Lower leg skin (tissue), 4 donors: ENCODE measurements at regions not wholly inside any gene's neighbourhood (a gene's known extent, or its start where the extent isn't known, plus 50 kb on each side); places are given as distances from the start of the nearest gene placed in this dataset.
"Not testable (repeated sequence)": the region's sequence is repeated elsewhere in the genome, so short reads cannot be mapped to it uniquely, and the experiment has no call there.

Source experiments
- DNase-seq, 2 donors: peaks; one replicate each; pipeline ENCODE4 v3.0.0-alpha.2; 2019; ENCODE audit warnings: low spot score in 2 of 2
- H3K4me3 ChIP-seq: fragments of 200-600 bp; sonication (generic); 2 replicates; pipeline ENCODE4 v1.5.1; 2017; ENCODE audit warnings: mild to moderate bottlenecking, low read depth; ENCODE audit not compliant: poor library complexity, severe bottlenecking
- POLR2A ChIP-seq, 2 donors: fragments of 450-650 bp; IDR thresholded peaks; one replicate each; pipeline ENCODE4 v1.6.1; 2016 to 2017; ENCODE audit warnings: antibody characterized with exemption in 2 of 2, mild to moderate bottlenecking in 1 of 2, moderate library complexity in 1 of 2
- WGBS, 2 donors: methylation state at CpG; one replicate each; pipeline ENCODE4 v1.1.5; 2018; 5-methylcytosine and 5-hydroxymethylcytosine counted together
- intact Hi-C: fragments of 100-400 bp; cut with DNase I; formaldehyde crosslinking; loops from one replicate; pipeline ENCODE4 v1.15.0; 2023; ENCODE audit warnings: low total_unique reads
- TF ChIP-seq, protein P1 (sequence below), 3 donors: fragments of 450-650 bp; IDR thresholded peaks; one replicate each; pipeline ENCODE4 v1.5.1; 2016; ENCODE audit warnings: antibody characterized with exemption in 3 of 3, mild to moderate bottlenecking in 3 of 3, moderate library complexity in 2 of 3

DNA sequence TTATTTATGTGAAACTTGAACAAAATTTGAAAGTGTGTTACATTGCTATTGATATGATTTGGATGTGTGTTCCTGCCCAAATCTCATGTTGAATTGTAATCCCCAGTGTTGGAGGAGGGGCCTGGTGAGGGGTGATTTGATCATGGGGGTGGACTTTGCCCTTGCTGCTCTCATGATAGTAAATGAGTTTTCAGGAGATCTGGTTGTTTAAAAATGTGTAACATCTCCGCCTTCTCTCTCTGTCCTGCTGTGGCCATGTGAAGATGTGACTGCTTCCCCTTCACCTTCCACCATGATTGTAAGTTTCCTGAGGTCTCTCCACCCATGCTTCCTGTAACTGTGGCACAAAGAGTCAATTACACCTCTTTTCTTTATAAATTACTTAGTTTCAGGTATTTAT is 1731.0 kb downstream of the SLITRK5 start:
- WGBS, 2 donors = 83 to 96% methylated on average over 1 of the region's 1 CpG
- H3K4me3 ChIP-seq = no peak overlapping the region
- DNase-seq = no peak
- TF ChIP-seq, protein P1, sequence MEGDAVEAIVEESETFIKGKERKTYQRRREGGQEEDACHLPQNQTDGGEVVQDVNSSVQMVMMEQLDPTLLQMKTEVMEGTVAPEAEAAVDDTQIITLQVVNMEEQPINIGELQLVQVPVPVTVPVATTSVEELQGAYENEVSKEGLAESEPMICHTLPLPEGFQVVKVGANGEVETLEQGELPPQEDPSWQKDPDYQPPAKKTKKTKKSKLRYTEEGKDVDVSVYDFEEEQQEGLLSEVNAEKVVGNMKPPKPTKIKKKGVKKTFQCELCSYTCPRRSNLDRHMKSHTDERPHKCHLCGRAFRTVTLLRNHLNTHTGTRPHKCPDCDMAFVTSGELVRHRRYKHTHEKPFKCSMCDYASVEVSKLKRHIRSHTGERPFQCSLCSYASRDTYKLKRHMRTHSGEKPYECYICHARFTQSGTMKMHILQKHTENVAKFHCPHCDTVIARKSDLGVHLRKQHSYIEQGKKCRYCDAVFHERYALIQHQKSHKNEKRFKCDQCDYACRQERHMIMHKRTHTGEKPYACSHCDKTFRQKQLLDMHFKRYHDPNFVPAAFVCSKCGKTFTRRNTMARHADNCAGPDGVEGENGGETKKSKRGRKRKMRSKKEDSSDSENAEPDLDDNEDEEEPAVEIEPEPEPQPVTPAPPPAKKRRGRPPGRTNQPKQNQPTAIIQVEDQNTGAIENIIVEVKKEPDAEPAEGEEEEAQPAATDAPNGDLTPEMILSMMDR (IDR thresholded peaks at IDR 0.05) = no peak
- no peak for TF ChIP-seq POLR2A (IDR thresholded peaks at IDR 0.05)
- intact Hi-C loops = no loop called here

DNA sequence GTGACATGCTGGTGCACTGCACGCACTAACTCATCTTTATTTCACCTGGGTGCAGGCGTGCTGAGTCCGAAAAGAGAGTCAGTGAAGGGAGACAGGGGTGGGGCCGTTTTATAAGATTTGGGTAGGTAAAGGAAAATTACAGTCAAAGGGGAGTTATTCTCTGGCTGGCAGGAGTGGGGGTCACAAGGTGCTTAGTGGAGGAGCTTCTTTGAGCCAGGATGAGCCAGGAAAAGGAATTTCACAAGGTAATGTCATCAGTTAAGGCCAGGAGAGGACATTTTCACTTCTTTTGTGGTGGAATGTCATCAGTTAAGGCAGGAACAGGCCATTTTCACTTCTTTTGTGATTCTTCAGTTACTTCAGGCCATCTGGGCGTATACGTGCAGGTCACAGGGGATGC is 1734.9 kb downstream of the SLITRK5 start:
- intact Hi-C loops, H3K4me3 ChIP-seq, DNase-seq: not testable (repeated sequence)
- WGBS, 2 donors = 90% methylated on average over 6 of the region's 6 CpGs

DNA sequence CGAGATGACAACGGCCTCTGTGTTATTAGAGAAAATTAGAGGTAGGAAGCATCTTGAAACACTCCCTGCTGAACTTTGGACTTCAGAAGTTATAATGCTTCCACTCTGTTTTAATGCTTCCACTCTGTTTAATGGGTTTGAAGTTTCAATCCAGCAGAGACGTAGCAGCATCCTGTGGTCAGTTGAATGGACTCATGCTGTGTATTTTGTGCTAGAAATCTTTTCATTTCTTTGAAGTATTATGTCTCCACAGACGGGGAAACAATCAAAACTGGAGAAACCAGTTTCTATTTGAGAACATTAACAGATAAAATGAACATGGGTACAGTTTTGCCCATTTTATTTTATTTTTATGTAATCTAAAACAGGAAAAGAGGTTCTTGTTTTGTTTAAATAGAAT is 1736.2 kb downstream of the SLITRK5 start:
- no peak for DNase-seq
- TF ChIP-seq POLR2A (IDR thresholded peaks at IDR 0.05) = no peak
- TF ChIP-seq, protein P1 (IDR thresholded peaks at IDR 0.05) = no peak
- intact Hi-C loops = no loop called here
- no peak overlapping the region for H3K4me3 ChIP-seq
- WGBS, 2 donors = 50 to 52% methylated on average over 4 of the region's 4 CpGs

DNA sequence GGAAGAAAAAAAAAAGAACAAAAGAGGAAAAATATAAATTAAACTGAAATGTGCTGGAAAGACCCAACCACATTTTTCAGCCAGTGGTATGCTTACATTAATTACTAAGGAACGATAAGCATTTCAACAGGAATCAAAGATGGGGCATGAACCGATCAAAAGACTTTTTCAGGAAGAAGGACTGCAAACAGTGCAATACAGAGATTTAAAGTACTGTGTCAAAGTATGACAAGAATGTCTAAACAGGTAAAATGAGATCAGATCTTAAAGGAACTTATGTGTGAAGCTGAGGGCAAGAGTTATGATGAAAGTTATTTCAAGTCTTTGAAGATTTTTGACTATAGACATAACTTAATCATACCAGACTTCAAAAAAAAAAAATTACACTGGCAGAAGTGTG is 1761.8 kb downstream of the SLITRK5 start:
- TF ChIP-seq, protein P1 (IDR thresholded peaks at IDR 0.05) = no peak
- TF ChIP-seq POLR2A (IDR thresholded peaks at IDR 0.05) = no peak
- DNase-seq = no peak
- 34 to 41% methylated on average over 2 of the region's 2 CpGs for WGBS, 2 donors
- intact Hi-C loops = no loop called here
- H3K4me3 ChIP-seq = no peak overlapping the region

DNA sequence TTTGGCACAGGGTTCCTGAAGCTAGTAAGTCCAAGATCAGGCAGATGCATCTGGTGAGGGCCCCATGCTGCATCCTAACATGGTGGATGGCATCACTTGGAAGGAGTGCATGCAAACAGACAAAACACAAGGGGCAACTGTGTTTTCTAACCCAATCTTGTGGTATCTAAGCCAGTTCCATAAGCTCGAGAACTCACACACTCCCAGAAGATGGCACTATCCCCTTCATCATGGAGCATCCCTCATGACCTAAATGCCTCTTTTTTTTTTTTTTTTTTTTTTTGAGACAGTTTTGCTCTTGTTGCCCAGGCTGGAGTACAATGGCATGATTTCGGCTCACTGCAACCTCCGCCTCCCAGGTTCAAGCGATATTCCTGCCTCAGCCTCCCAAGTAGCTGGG is 1763.5 kb downstream of the SLITRK5 start:
- not testable (repeated sequence) for DNase-seq
- 89 to 93% methylated on average over 4 of the region's 4 CpGs for WGBS, 2 donors

DNA sequence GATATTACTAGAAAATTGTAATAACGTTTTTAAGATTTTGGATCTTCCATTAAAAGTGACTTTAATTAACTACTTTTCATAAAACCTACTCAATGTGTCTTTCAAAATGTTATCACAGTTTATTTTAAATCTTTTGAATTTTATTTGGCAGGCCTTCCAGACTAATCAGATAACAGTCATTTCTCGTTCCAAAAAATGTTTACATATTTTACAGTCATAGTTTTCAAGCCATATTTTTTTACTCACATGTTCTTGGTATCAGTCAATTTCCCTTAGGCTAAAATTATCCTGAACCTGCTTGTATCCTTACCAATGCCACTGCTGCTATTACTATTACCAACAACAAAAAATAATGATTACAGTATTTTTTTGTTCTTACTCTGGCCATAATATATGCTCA is 1783.5 kb downstream of the SLITRK5 start:
- WGBS, 2 donors = 31 to 41% methylated on average over 2 of the region's 2 CpGs
- H3K4me3 ChIP-seq = no peak overlapping the region
- no peak for DNase-seq
- TF ChIP-seq, protein P1 (IDR thresholded peaks at IDR 0.05) = no peak
- TF ChIP-seq POLR2A (IDR thresholded peaks at IDR 0.05) = no peak
- intact Hi-C loops = loop anchor here (5.0 kb wide), 1 partner anchor 522 kb away; no protein-coding TSS in a partner anchor

More for the DNA sequence above, 1763.5 kb downstream of the SLITRK5 start:
- intact Hi-C loops, H3K4me3 ChIP-seq: not testable (repeated sequence)

DNA sequence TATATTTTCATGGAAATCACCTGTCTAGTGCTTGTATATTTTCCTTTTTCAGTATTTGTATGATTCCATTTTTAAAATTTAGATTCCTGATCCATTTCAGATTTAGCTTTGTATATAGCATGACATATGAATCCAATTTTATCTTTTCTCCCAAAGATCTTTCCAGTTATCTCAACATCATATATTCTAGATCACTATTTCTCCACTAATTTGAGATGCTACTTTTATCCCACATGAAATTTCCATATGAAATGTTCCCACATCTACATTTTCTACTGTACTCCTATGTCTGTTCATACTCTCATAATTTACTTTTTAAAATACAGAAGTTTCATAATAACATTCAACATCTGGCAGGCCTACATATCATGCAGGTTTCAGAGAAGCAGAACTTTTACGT is 1784.1 kb downstream of the SLITRK5 start:
- intact Hi-C loops = loop anchor here (5.0 kb wide), 1 partner anchor 523 kb away; no protein-coding TSS in a partner anchor
- H3K4me3 ChIP-seq = no peak overlapping the region
- WGBS, 2 donors = 29 to 39% methylated on average over 1 of the region's 1 CpG
- DNase-seq = no peak
- TF ChIP-seq, protein P1 (IDR thresholded peaks at IDR 0.05) = no peak
